ENCODE measurements at regions not wholly inside any gene's neighbourhood (a gene's known extent, or its start where the extent isn't known, plus 50 kb on each side); places are given as distances from the start of the nearest gene placed in this dataset.

DNA sequence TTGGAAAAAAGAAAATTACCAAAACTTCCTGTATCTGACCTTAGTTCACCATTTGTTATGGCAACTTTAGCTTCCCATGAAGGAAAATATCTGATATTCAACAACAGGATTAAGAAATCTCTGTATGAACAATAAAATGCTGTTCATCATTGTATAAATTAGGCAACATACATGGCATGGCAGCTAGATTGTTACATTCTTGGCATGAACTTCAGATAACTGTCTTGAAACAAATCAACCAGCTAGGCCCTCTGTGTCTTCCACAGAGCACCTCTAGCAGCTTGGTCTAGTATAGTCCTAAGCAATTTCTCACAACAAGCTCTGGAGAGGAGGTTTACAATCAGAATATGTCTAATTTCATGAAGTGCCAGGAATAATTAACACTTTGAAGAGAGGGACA lies 105.4 kb upstream of the PCDH7 start:
- TF ChIP-seq, protein P1, sequence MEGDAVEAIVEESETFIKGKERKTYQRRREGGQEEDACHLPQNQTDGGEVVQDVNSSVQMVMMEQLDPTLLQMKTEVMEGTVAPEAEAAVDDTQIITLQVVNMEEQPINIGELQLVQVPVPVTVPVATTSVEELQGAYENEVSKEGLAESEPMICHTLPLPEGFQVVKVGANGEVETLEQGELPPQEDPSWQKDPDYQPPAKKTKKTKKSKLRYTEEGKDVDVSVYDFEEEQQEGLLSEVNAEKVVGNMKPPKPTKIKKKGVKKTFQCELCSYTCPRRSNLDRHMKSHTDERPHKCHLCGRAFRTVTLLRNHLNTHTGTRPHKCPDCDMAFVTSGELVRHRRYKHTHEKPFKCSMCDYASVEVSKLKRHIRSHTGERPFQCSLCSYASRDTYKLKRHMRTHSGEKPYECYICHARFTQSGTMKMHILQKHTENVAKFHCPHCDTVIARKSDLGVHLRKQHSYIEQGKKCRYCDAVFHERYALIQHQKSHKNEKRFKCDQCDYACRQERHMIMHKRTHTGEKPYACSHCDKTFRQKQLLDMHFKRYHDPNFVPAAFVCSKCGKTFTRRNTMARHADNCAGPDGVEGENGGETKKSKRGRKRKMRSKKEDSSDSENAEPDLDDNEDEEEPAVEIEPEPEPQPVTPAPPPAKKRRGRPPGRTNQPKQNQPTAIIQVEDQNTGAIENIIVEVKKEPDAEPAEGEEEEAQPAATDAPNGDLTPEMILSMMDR (IDR thresholded peaks at IDR 0.05), result no peak
- TF ChIP-seq POLR2AphosphoS5 (IDR thresholded peaks at IDR 0.05), result no peak
- TF ChIP-seq POLR2A (IDR thresholded peaks at IDR 0.05), result no peak
- no peak for TF ChIP-seq EP300 (IDR thresholded peaks at IDR 0.05; ENCODE audit: low read depth)
- Histone ChIP-seq H3K4me1 (peaks cover 0 to 5% (median 0%) of the 10 kb centered on the region in 4 donors), H3K4me3 (no peak overlapping the region), H3K27ac (no peak overlapping the region), H3K9me3 (no peaks in the 10 kb centered on the region), H3K36me3 (no peaks in the 10 kb centered on the region), H3K27me3 (no peaks in the 10 kb centered on the region)
- intact Hi-C loops (cut with DNase I; ENCODE audit: low total_unique reads), result no loop called here
- no peak for DNase-seq
- in situ Hi-C loops (cut with MboI; ENCODE audit: low pct_ligation_motif_present in 1 of 4, low pct_unique_long_range_greater_than_20kb in 1 of 4, low sequenced_read_pairs in 3 of 4), result no loop called here

DNA sequence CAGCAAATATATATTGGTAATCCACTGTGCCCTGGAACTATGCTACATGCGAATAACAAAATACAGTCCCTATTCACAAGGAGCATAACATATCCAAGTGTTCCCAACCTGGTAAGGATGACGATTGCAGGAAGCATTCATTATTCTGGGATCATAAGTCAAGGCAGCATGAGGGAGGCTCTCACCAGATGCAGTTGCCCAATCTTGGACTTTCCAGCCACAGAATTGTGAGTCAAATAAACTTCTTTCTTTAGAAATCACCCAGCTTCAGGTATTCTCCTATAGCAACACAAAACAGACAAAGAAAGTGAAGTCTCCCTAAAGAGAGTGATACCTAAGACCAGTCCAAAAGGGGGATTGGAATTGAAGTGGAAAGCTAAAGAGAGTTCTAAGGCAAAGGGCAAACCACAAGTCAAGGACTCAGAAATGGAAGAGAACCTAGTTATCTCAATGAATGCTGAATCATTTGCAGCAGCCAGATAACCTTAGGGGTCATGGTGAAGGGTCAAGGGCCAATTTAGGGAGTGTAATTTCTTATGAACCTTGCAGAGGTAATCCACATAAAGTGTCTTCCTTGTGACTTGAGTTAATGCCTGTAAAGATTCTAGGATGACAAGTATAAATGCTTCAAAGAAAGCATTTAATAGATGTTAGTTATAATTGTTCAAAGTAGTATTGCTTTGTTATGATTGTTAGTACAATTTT lies 103.1 kb upstream of the PCDH7 start:
- Histone ChIP-seq H3K9me3 (no peaks in the 10 kb centered on the region), H3K4me1 (peaks cover 0 to 5% (median 0%) of the 10 kb centered on the region in 4 donors), H3K36me3 (no peaks in the 10 kb centered on the region), H3K4me3 (no peak overlapping the region), H3K27ac (no peak overlapping the region), H3K27me3 (no peaks in the 10 kb centered on the region)
- no peak for DNase-seq
- TF ChIP-seq POLR2AphosphoS5 (IDR thresholded peaks at IDR 0.05), result no peak
- no peak for TF ChIP-seq POLR2A (IDR thresholded peaks at IDR 0.05)
- TF ChIP-seq, protein P1 (IDR thresholded peaks at IDR 0.05), result no peak
- no peak for TF ChIP-seq EP300 (IDR thresholded peaks at IDR 0.05; ENCODE audit: low read depth)
- 81 to 94% methylated on average over 2 of the region's 2 CpGs for WGBS, 2 donors (ENCODE audit: low coverage in 1 of 2)
- in situ Hi-C loops (cut with MboI; ENCODE audit: low pct_ligation_motif_present in 1 of 4, low pct_unique_long_range_greater_than_20kb in 1 of 4, low sequenced_read_pairs in 3 of 4) (no loop called here), intact Hi-C loops (cut with DNase I; ENCODE audit: low total_unique reads) (no loop called here)

DNA sequence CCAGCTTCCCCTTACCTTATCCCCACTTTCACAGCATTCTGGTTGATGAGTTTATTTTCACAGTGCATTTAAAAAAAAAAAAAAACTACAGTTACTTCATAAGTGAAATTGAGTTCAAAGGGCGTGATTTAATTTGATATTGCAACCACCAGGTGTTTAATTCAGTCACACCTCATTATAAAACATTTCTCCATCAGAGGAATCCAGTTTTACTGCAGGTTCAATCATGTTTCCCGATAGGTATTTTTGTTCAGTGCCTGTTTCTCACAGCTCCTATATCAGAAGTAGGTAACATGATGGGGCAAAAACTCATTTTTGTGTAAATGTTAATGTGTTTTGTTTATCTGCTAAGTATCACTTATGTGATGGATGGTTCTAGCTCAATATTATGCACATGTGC lies 102.3 kb upstream of the PCDH7 start:
- 46% methylated on average over 2 of the region's 2 CpGs for WGBS, 2 donors (ENCODE audit: low coverage in 1 of 2)
- Histone ChIP-seq H3K9me3 (no peaks in the 10 kb centered on the region), H3K4me3 (no peak overlapping the region), H3K36me3 (no peaks in the 10 kb centered on the region), H3K27me3 (no peaks in the 10 kb centered on the region), H3K4me1 (peaks cover 0 to 5% (median 0%) of the 10 kb centered on the region in 4 donors), H3K27ac (no peak overlapping the region)
- DNase-seq, result no peak
- TF ChIP-seq POLR2AphosphoS5 (IDR thresholded peaks at IDR 0.05), result no peak
- TF ChIP-seq, protein P1 (IDR thresholded peaks at IDR 0.05), result peak in 2 of 5 experiments; percentile 14 to 22
- in situ Hi-C loops (cut with MboI; ENCODE audit: low pct_ligation_motif_present in 1 of 4, low pct_unique_long_range_greater_than_20kb in 1 of 4, low sequenced_read_pairs in 3 of 4), result no loop called here
- intact Hi-C loops (cut with DNase I; ENCODE audit: low total_unique reads), result loop anchor here (2.0 kb wide), 1 partner anchor 41 kb away; no protein-coding TSS in a partner anchor

DNA sequence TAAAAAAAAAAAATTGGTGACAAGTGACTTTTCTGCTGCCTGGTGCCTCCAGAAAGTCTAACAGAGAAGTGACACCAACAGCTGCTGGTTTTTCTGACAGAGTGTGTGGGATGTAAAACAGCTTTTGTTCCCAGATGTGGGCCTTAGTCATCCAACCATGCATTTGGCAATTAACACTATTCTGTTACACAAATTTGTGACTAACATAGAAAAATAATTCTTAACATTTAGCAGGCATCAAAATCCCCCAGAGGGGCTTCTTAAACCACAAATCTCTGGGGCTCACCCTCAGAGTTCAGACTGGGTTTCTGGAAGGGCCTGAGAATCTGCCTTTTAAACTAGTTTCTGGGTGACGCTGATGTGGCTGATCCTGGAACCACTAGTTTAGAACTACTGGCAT lies 100.5 kb upstream of the PCDH7 start:
- no peak overlapping the region for H3K4me3 ChIP-seq
- H3K4me1 ChIP-seq, result peaks cover 0 to 5% (median 0%) of the 10 kb centered on the region in 4 donors
- H3K9me3 ChIP-seq, result no peaks in the 10 kb centered on the region
- no peak for TF ChIP-seq POLR2AphosphoS5 (IDR thresholded peaks at IDR 0.05)
- TF ChIP-seq, protein P1 (IDR thresholded peaks at IDR 0.05), result no peak
- H3K27me3 ChIP-seq, result no peaks in the 10 kb centered on the region
- WGBS, 2 donors (ENCODE audit: low coverage in 1 of 2), result 30 to 39% methylated on average over 1 of the region's 1 CpG
- in situ Hi-C loops (cut with MboI; ENCODE audit: low pct_ligation_motif_present in 1 of 4, low pct_unique_long_range_greater_than_20kb in 1 of 4, low sequenced_read_pairs in 3 of 4) (no loop called here), intact Hi-C loops (cut with DNase I; ENCODE audit: low total_unique reads) (loop anchor here (2.0 kb wide), 1 partner anchor 43 kb away; no protein-coding TSS in a partner anchor)
- DNase-seq, result no peak
- H3K36me3 ChIP-seq, result no peaks in the 10 kb centered on the region
- no peak overlapping the region for H3K27ac ChIP-seq
